Esophagus muscularis mucosa (tissue), 4 donors: ENCODE measurements at regions not wholly inside any gene's neighbourhood (a gene's known extent, or its start where the extent isn't known, plus 50 kb on each side); places are given as distances from the start of the nearest gene placed in this dataset.
"Not testable (repeated sequence)": the region's sequence is repeated elsewhere in the genome, so short reads cannot be mapped to it uniquely, and the experiment has no call there.

Experiments used
- DNase-seq: peaks from one replicate; pipeline ENCODE4 v3.0.0-alpha.2; 2017; ENCODE audit errors: extremely low spot score
- H3K27ac ChIP-seq, 4 donors: fragments of 200-600 bp; sonication (generic); replicated peaks in 1 of 4; 1 replicate in 3 of 4; 2 replicates in 1 of 4; pipeline ENCODE4 v1.5.1; 2016 to 2019; ENCODE audit warnings: mild to moderate bottlenecking in 1 of 4
- H3K27me3 ChIP-seq, 4 donors: fragments of 200-600 bp; sonication (generic); one replicate each; pipeline versions ENCODE4 v1.5.1 to v1.6.0; 2016 to 2019
- H3K36me3 ChIP-seq, 4 donors: fragments of 200-600 bp; sonication (generic); one replicate each; pipeline ENCODE4 v1.5.1; 2016 to 2019
- H3K4me1 ChIP-seq, 4 donors: fragments of 200-600 bp; sonication (generic); one replicate each; pipeline ENCODE4 v1.5.1; 2016 to 2019
- H3K4me3 ChIP-seq, 4 donors: fragments of 200-600 bp; sonication (generic); 1 replicate in 2 of 4; 2 replicates in 2 of 4; pipeline ENCODE4 v1.5.1; 2016 to 2019; ENCODE audit warnings: mild to moderate bottlenecking in 4 of 4, moderate library complexity in 1 of 4
- H3K9me3 ChIP-seq, 4 donors: fragments of 200-600 bp; sonication (generic); 1 replicate in 3 of 4; 2 replicates in 1 of 4; pipeline ENCODE4 v1.5.1; 2016 to 2019
- EP300 ChIP-seq: sonication (generic); formaldehyde crosslinking; IDR thresholded peaks from one replicate; pipeline ENCODE4 v1.6.1; 2017; ENCODE audit warnings: antibody characterized with exemption
- POLR2A ChIP-seq: fragments of 450-650 bp; IDR thresholded peaks from one replicate; pipeline ENCODE4 v1.6.1; 2017; ENCODE audit warnings: antibody characterized with exemption, moderate library complexity, mild to moderate bottlenecking, low read depth
- POLR2AphosphoS5 ChIP-seq, 2 donors: sonication (generic); formaldehyde crosslinking; IDR thresholded peaks; one replicate each; pipeline ENCODE4 v1.6.1; 2017; ENCODE audit warnings: antibody characterized with exemption in 2 of 2
- WGBS: methylation state at CpG from one replicate; pipeline ENCODE4 v1.1.5; 2018; 5-methylcytosine and 5-hydroxymethylcytosine counted together
- intact Hi-C: fragments of 100-400 bp; cut with DNase I; formaldehyde crosslinking; loops from one replicate; pipeline ENCODE4 v1.15.1; 2023
- TF ChIP-seq, protein P1 (sequence below), 3 experiments: fragments of 200-600 bp in 2 of 3; fragments of 450-650 bp in 1 of 3; sonication (generic) in 2 of 3; IDR thresholded peaks; one replicate each; pipeline ENCODE4 v1.5.1; 2017 to 2019; ENCODE audit warnings: antibody characterized with exemption in 3 of 3, mild to moderate bottlenecking in 2 of 3, moderate library complexity in 1 of 3

- 87% methylated on average over 3 of the region's 3 CpGs for WGBS
- intact Hi-C loops: no loop called here
Observed at GRCh38 chr11:103812680-103813079, 223.8 kb upstream of the DDI1 start.

GRCh38 chr11:103820345-103820744 is 216.1 kb upstream of the DDI1 start:
- H3K4me3 ChIP-seq, H3K9me3 ChIP-seq, H3K36me3 ChIP-seq, DNase-seq, H3K4me1 ChIP-seq, H3K27ac ChIP-seq, intact Hi-C loops, H3K27me3 ChIP-seq: not testable (repeated sequence)
- WGBS: 83% methylated on average over 8 of the region's 8 CpGs

More at GRCh38 chr11:103812680-103813079, 223.8 kb upstream of the DDI1 start:
- no peaks in the 10 kb centered on the region for H3K27me3 ChIP-seq
- TF ChIP-seq EP300 (no peak), POLR2AphosphoS5 (IDR thresholded peaks at IDR 0.05) (no peak), POLR2A (no peak)
- TF ChIP-seq, protein P1, sequence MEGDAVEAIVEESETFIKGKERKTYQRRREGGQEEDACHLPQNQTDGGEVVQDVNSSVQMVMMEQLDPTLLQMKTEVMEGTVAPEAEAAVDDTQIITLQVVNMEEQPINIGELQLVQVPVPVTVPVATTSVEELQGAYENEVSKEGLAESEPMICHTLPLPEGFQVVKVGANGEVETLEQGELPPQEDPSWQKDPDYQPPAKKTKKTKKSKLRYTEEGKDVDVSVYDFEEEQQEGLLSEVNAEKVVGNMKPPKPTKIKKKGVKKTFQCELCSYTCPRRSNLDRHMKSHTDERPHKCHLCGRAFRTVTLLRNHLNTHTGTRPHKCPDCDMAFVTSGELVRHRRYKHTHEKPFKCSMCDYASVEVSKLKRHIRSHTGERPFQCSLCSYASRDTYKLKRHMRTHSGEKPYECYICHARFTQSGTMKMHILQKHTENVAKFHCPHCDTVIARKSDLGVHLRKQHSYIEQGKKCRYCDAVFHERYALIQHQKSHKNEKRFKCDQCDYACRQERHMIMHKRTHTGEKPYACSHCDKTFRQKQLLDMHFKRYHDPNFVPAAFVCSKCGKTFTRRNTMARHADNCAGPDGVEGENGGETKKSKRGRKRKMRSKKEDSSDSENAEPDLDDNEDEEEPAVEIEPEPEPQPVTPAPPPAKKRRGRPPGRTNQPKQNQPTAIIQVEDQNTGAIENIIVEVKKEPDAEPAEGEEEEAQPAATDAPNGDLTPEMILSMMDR (IDR thresholded peaks at IDR 0.05): no peak
- H3K4me3 ChIP-seq: no peak overlapping the region
- no peak for DNase-seq
- no peaks in the 10 kb centered on the region for H3K9me3 ChIP-seq
- no peak overlapping the region for H3K27ac ChIP-seq
- no peaks in the 10 kb centered on the region for H3K36me3 ChIP-seq
- H3K4me1 ChIP-seq: no peaks in the 10 kb centered on the region

DNA sequence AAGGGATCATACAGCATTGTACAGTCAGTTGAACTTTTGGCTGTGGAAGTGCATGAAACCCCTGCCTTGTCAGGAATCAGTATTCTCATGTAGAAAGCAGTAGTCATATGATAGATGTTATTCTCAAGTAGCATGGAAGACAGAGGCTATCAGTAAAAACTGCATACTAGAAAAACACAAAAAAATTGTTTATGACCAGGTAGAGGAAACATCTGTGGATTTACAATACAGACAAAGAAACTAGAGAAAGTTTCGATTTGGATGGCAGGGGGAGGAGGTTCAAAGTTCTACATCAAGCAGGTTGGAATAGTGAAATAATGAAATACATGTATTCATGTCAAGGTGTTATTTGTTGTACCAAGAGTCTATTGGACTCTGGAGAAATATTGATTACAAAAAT is 212.3 kb upstream of the DDI1 start:
- TF ChIP-seq POLR2A: no peak
- TF ChIP-seq EP300: no peak
- TF ChIP-seq, protein P1 (IDR thresholded peaks at IDR 0.05): no peak
- no peaks in the 10 kb centered on the region for H3K4me1 ChIP-seq
- peaks cover 0 to 4% (median 0%) of the 10 kb centered on the region in 4 donors for H3K9me3 ChIP-seq
- no peaks in the 10 kb centered on the region for H3K36me3 ChIP-seq
- DNase-seq: no peak
- no peak overlapping the region for H3K4me3 ChIP-seq
- intact Hi-C loops: no loop called here
- H3K27ac ChIP-seq: no peak overlapping the region
- WGBS: 67% methylated on average over 1 of the region's 1 CpG
- no peaks in the 10 kb centered on the region for H3K27me3 ChIP-seq

GRCh38 chr11:103825469-103825868 is 211.0 kb upstream of the DDI1 start:
- Histone ChIP-seq H3K36me3 (no peaks in the 10 kb centered on the region), H3K9me3 (peaks cover 0 to 5% (median 0%) of the 10 kb centered on the region in 4 donors), H3K4me3 (no peak overlapping the region), H3K4me1 (no peaks in the 10 kb centered on the region), H3K27ac (no peak overlapping the region), H3K27me3 (no peaks in the 10 kb centered on the region)
- TF ChIP-seq POLR2AphosphoS5 (IDR thresholded peaks at IDR 0.05) (no peak), POLR2A (no peak), EP300 (no peak)
- TF ChIP-seq, protein P1 (IDR thresholded peaks at IDR 0.05): no peak
- DNase-seq: no peak
- intact Hi-C loops: no loop called here
- WGBS: 98% methylated on average over 2 of the region's 2 CpGs

GRCh38 chr11:103826856-103827255 is 209.6 kb upstream of the DDI1 start:
- DNase-seq: no peak
- Histone ChIP-seq H3K4me3 (no peak overlapping the region), H3K36me3 (no peaks in the 10 kb centered on the region), H3K4me1 (no peaks in the 10 kb centered on the region), H3K9me3 (peaks cover 0 to 6% (median 0%) of the 10 kb centered on the region in 4 donors), H3K27ac (no peak overlapping the region), H3K27me3 (no peaks in the 10 kb centered on the region)
- intact Hi-C loops: no loop called here
- TF ChIP-seq POLR2A (no peak), EP300 (no peak), POLR2AphosphoS5 (IDR thresholded peaks at IDR 0.05) (no peak)
- TF ChIP-seq, protein P1 (IDR thresholded peaks at IDR 0.05): no peak
- WGBS: 65% methylated on average over 1 of the region's 1 CpG
